ENCODE measurements at regions not wholly inside any gene's neighbourhood (a gene's known extent, or its start where the extent isn't known, plus 50 kb on each side); places are given as distances from the start of the nearest gene placed in this dataset.
"Not testable (repeated sequence)": the region's sequence is repeated elsewhere in the genome, so short reads cannot be mapped to it uniquely, and the experiment has no call there.

DNA sequence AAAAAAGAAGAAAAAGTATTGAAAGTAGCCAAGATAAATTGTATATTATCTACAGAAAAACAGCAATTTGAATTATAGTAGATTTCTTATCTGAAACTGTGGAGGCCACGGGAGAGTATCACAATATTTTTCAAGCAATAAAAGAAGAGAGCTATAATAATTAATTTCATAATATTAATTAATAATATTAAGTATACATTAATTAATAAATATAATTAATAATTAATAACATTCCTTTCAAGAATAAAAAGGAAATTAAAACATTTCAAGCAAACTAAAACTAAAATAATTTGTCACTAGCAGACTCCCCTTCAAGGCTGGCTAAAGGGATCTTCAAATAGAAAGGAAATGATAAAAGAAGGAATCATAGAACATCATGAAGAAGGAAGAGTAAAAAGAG, 372.7 kb upstream of the KYNU start:
- Mint-ChIP-seq H3K36me3 (ENCODE audit: unreplicated experiment) (peaks cover 5% of the 10 kb centered on the region), H3K27ac (ENCODE audit: unreplicated experiment) (no peak overlapping the region), H3K4me3 (ENCODE audit: unreplicated experiment) (no peak overlapping the region), H3K4me1 (ENCODE audit: unreplicated experiment) (peaks cover 7% of the 10 kb centered on the region), H3K9me3 (ENCODE audit: unreplicated experiment) (peaks cover 13% of the 10 kb centered on the region), H3K27me3 (ENCODE audit: unreplicated experiment) (no peaks in the 10 kb centered on the region)
- DNase-seq (ENCODE audit: extremely low spot score, unreplicated experiment): no peak
- no peak for TF ChIP-seq CTCF (IDR thresholded peaks at IDR 0.05)

- Mint-ChIP-seq H3K27me3 (ENCODE audit: unreplicated experiment) (no peaks in the 10 kb centered on the region), H3K4me1 (ENCODE audit: unreplicated experiment) (peaks cover 7% of the 10 kb centered on the region), H3K9me3 (ENCODE audit: unreplicated experiment) (peaks cover 7% of the 10 kb centered on the region), H3K36me3 (ENCODE audit: unreplicated experiment) (peaks cover 3% of the 10 kb centered on the region), H3K4me3 (ENCODE audit: unreplicated experiment) (no peak overlapping the region), H3K27ac (ENCODE audit: unreplicated experiment) (no peak overlapping the region)
- TF ChIP-seq CTCF (IDR thresholded peaks at IDR 0.05): no peak
- DNase-seq (ENCODE audit: extremely low spot score, unreplicated experiment): no peak
Measured at GRCh38 chr2:142502402-142502801, 371.6 kb upstream of the LRP1B start.

- no peak for DNase-seq (ENCODE audit: extremely low spot score, unreplicated experiment)
- no peak for TF ChIP-seq CTCF (IDR thresholded peaks at IDR 0.05)
- H3K36me3 Mint-ChIP-seq (ENCODE audit: unreplicated experiment): peaks cover under 1% of the 10 kb centered on the region
- H3K4me3 Mint-ChIP-seq (ENCODE audit: unreplicated experiment): no peak overlapping the region
- H3K27me3 Mint-ChIP-seq (ENCODE audit: unreplicated experiment): no peaks in the 10 kb centered on the region
- H3K9me3 Mint-ChIP-seq (ENCODE audit: unreplicated experiment): peaks cover 4% of the 10 kb centered on the region
- no peak overlapping the region for H3K27ac Mint-ChIP-seq (ENCODE audit: unreplicated experiment)
- no peaks in the 10 kb centered on the region for H3K4me1 Mint-ChIP-seq (ENCODE audit: unreplicated experiment)
Measured at GRCh38 chr2:142495141-142495540, 364.3 kb upstream of the LRP1B start.

- not testable (repeated sequence) for H3K27ac Mint-ChIP-seq (ENCODE audit: unreplicated experiment); H3K4me1 Mint-ChIP-seq (ENCODE audit: unreplicated experiment); H3K4me3 Mint-ChIP-seq (ENCODE audit: unreplicated experiment); H3K9me3 Mint-ChIP-seq (ENCODE audit: unreplicated experiment); H3K36me3 Mint-ChIP-seq (ENCODE audit: unreplicated experiment); H3K27me3 Mint-ChIP-seq (ENCODE audit: unreplicated experiment); DNase-seq (ENCODE audit: extremely low spot score, unreplicated experiment)
Measured at GRCh38 chr2:142489631-142490030, 358.8 kb upstream of the LRP1B start.

GRCh38 chr2:142484111-142484510, 353.3 kb upstream of the LRP1B start:
- Mint-ChIP-seq H3K27ac (ENCODE audit: unreplicated experiment) (no peak overlapping the region), H3K27me3 (ENCODE audit: unreplicated experiment) (no peaks in the 10 kb centered on the region), H3K36me3 (ENCODE audit: unreplicated experiment) (no peaks in the 10 kb centered on the region), H3K9me3 (ENCODE audit: unreplicated experiment) (no peaks in the 10 kb centered on the region), H3K4me3 (ENCODE audit: unreplicated experiment) (no peak overlapping the region), H3K4me1 (ENCODE audit: unreplicated experiment) (peaks cover 13% of the 10 kb centered on the region)
- no peak for TF ChIP-seq CTCF (IDR thresholded peaks at IDR 0.05)
- DNase-seq (ENCODE audit: extremely low spot score, unreplicated experiment): no peak

GRCh38 chr2:142483653-142484052, 352.8 kb upstream of the LRP1B start:
- Mint-ChIP-seq H3K9me3 (ENCODE audit: unreplicated experiment) (no peaks in the 10 kb centered on the region), H3K4me1 (ENCODE audit: unreplicated experiment) (peaks cover 13% of the 10 kb centered on the region), H3K36me3 (ENCODE audit: unreplicated experiment) (no peaks in the 10 kb centered on the region), H3K27ac (ENCODE audit: unreplicated experiment) (no peak overlapping the region), H3K4me3 (ENCODE audit: unreplicated experiment) (no peak overlapping the region), H3K27me3 (ENCODE audit: unreplicated experiment) (no peaks in the 10 kb centered on the region)
- no peak for TF ChIP-seq CTCF (IDR thresholded peaks at IDR 0.05)
- DNase-seq (ENCODE audit: extremely low spot score, unreplicated experiment): no peak
